ENCODE measurements at regions not wholly inside any gene's neighbourhood (a gene's known extent, or its start where the extent isn't known, plus 50 kb on each side); places are given as distances from the start of the nearest gene placed in this dataset.

- DNase-seq: no peak
Measured at GRCh38 chr4:23476515-23477090, 413.2 kb downstream of the PPARGC1A start.

GRCh38 chr4:23463071-23463470, 426.8 kb downstream of the PPARGC1A start:
- Mint-ChIP-seq H3K27me3 (ENCODE audit: low read depth in 2 of 2) (no peaks in the 10 kb centered on the region), H3K36me3 (no peaks in the 10 kb centered on the region), H3K9me3 (peaks cover 17% of the 10 kb centered on the region in 2 donors), H3K4me3 (no peak overlapping the region), H3K27ac (no peak overlapping the region), H3K4me1 (no peaks in the 10 kb centered on the region)
- H3K27me3 ChIP-seq (ENCODE audit: control insufficient read depth, insufficient read depth, low read length): no peaks in the 10 kb centered on the region
- H3K36me3 ChIP-seq (ENCODE audit: control insufficient read depth, insufficient read depth, low read length): no peaks in the 10 kb centered on the region
- ATAC-seq (no peak), DNase-seq (no peak)
- H3K9me3 ChIP-seq (ENCODE audit: control insufficient read depth, insufficient read depth, low read length): peaks cover 8% of the 10 kb centered on the region
- intact Hi-C loops (cut with micrococcal nuclease): no loop called here
- no peak overlapping the region for H3K4me3 ChIP-seq (ENCODE audit: low read length)
- H3K4me1 ChIP-seq (ENCODE audit: control insufficient read depth, insufficient read depth, low read length): no peaks in the 10 kb centered on the region
- no peak overlapping the region for H3K27ac ChIP-seq (ENCODE audit: low read length)
- no peak for TF ChIP-seq CTCF (IDR thresholded peaks at IDR 0.05)

More at GRCh38 chr4:23476515-23477090, 413.2 kb downstream of the PPARGC1A start:
- H3K27me3 ChIP-seq (ENCODE audit: control insufficient read depth, insufficient read depth, low read length): no peaks in the 10 kb centered on the region
- H3K36me3 ChIP-seq (ENCODE audit: control insufficient read depth, insufficient read depth, low read length): no peaks in the 10 kb centered on the region
- Mint-ChIP-seq H3K4me3 (no peak overlapping the region), H3K9me3 (peaks cover 13 to 21% of the 10 kb centered on the region in 2 donors), H3K27ac (no peak overlapping the region), H3K27me3 (ENCODE audit: low read depth in 2 of 2) (no peaks in the 10 kb centered on the region), H3K36me3 (peaks cover 11% of the 10 kb centered on the region), H3K4me1 (no peaks in the 10 kb centered on the region)
- H3K4me1 ChIP-seq (ENCODE audit: control insufficient read depth, insufficient read depth, low read length): no peaks in the 10 kb centered on the region
- ATAC-seq: no peak
- 82% methylated on average over 1 of the region's 1 CpG for WGBS (ENCODE audit: insufficient coverage)
- H3K9me3 ChIP-seq (ENCODE audit: control insufficient read depth, insufficient read depth, low read length): peaks cover 4% of the 10 kb centered on the region
- intact Hi-C loops (cut with micrococcal nuclease): no loop called here
- TF ChIP-seq CTCF (IDR thresholded peaks at IDR 0.05): no peak
- no peak overlapping the region for H3K27ac ChIP-seq (ENCODE audit: low read length)
- no peak overlapping the region for H3K4me3 ChIP-seq (ENCODE audit: low read length)

GRCh38 chr4:23458054-23458453, 431.8 kb downstream of the PPARGC1A start:
- H3K27me3 Mint-ChIP-seq (ENCODE audit: low read depth in 2 of 2): no peaks in the 10 kb centered on the region
- peaks cover 16 to 20% of the 10 kb centered on the region in 2 donors for H3K9me3 Mint-ChIP-seq
- H3K27ac Mint-ChIP-seq: no peak overlapping the region
- no peaks in the 10 kb centered on the region for H3K27me3 ChIP-seq (ENCODE audit: control insufficient read depth, insufficient read depth, low read length)
- intact Hi-C loops (cut with micrococcal nuclease): no loop called here
- no peaks in the 10 kb centered on the region for H3K4me1 Mint-ChIP-seq
- TF ChIP-seq CTCF (IDR thresholded peaks at IDR 0.05): no peak
- no peaks in the 10 kb centered on the region for H3K36me3 Mint-ChIP-seq
- no peaks in the 10 kb centered on the region for H3K4me1 ChIP-seq (ENCODE audit: control insufficient read depth, insufficient read depth, low read length)
- H3K4me3 ChIP-seq (ENCODE audit: low read length): no peak overlapping the region
- DNase-seq (no peak), ATAC-seq (no peak)
- H3K4me3 Mint-ChIP-seq: no peak overlapping the region
- WGBS (ENCODE audit: insufficient coverage): 88% methylated on average over 1 of the region's 1 CpG
- no peak overlapping the region for H3K27ac ChIP-seq (ENCODE audit: low read length)
- no peaks in the 10 kb centered on the region for H3K36me3 ChIP-seq (ENCODE audit: control insufficient read depth, insufficient read depth, low read length)
- no peaks in the 10 kb centered on the region for H3K9me3 ChIP-seq (ENCODE audit: control insufficient read depth, insufficient read depth, low read length)

GRCh38 chr4:23456864-23457263, 433.0 kb downstream of the PPARGC1A start:
- H3K4me1 ChIP-seq (ENCODE audit: control insufficient read depth, insufficient read depth, low read length): no peaks in the 10 kb centered on the region
- H3K27me3 ChIP-seq (ENCODE audit: control insufficient read depth, insufficient read depth, low read length): no peaks in the 10 kb centered on the region
- Mint-ChIP-seq H3K9me3 (peaks cover 16 to 25% of the 10 kb centered on the region in 2 donors), H3K4me1 (no peaks in the 10 kb centered on the region), H3K27ac (no peak overlapping the region), H3K4me3 (no peak overlapping the region), H3K36me3 (no peaks in the 10 kb centered on the region), H3K27me3 (ENCODE audit: low read depth in 2 of 2) (no peaks in the 10 kb centered on the region)
- ATAC-seq: no peak
- DNase-seq: no peak
- TF ChIP-seq CTCF (IDR thresholded peaks at IDR 0.05): no peak
- H3K4me3 ChIP-seq (ENCODE audit: low read length): no peak overlapping the region
- H3K9me3 ChIP-seq (ENCODE audit: control insufficient read depth, insufficient read depth, low read length): no peaks in the 10 kb centered on the region
- WGBS (ENCODE audit: insufficient coverage): 82% methylated on average over 2 of the region's 2 CpGs
- H3K27ac ChIP-seq (ENCODE audit: low read length): no peak overlapping the region
- no peaks in the 10 kb centered on the region for H3K36me3 ChIP-seq (ENCODE audit: control insufficient read depth, insufficient read depth, low read length)
- intact Hi-C loops (cut with micrococcal nuclease): no loop called here

All from natural killer cell (primary cell).